Kidney (tissue), 13 donors: ENCODE measurements at regions not wholly inside any gene's neighbourhood (a gene's known extent, or its start where the extent isn't known, plus 50 kb on each side); places are given as distances from the start of the nearest gene placed in this dataset.
"Not testable (repeated sequence)": the region's sequence is repeated elsewhere in the genome, so short reads cannot be mapped to it uniquely, and the experiment has no call there.

Experiments
- DNase-seq, 5 donors: peaks; one replicate each; pipeline ENCODE4 v3.0.0-alpha.2; 2013 to 2020
- FAIRE-seq: peaks from 2 replicates; lab custom pipeline; 2012; peaks lifted over from hg19 to GRCh38; lab: Jason Lieb, UNC
- H3K27ac ChIP-seq, 2 donors: one replicate each; pipeline ENCODE4 v1.7.0; 2013; ENCODE audit warnings: low read depth in 2 of 2, low read length in 2 of 2, inconsistent platforms in 1 of 2
- H3K27me3 ChIP-seq: one replicate; pipeline ENCODE4 v1.7.1; 2013; ENCODE audit warnings: low read length, inconsistent platforms; ENCODE audit not compliant: control insufficient read depth, insufficient read depth
- H3K36me3 ChIP-seq, 3 donors: one replicate each; pipeline versions ENCODE4 v1.7.0 to v1.7.1; 2013; ENCODE audit warnings: low read length in 3 of 3, control low read depth in 1 of 3, inconsistent platforms in 1 of 3; ENCODE audit not compliant: insufficient read depth in 3 of 3, control insufficient read depth in 2 of 3
- H3K4me1 ChIP-seq, 3 donors: one replicate each; pipeline versions ENCODE4 v1.7.0 to v1.7.1; 2013; ENCODE audit warnings: low read length in 3 of 3, inconsistent platforms in 1 of 3, low read depth in 1 of 3; ENCODE audit not compliant: control insufficient read depth in 2 of 3, insufficient read depth in 2 of 3
- H3K4me3 ChIP-seq, 3 donors: one replicate each; pipeline versions ENCODE4 v1.7.0 to v1.8.1; 2013; ENCODE audit warnings: low read length in 3 of 3, control low read depth in 1 of 3, inconsistent platforms in 1 of 3
- H3K9ac ChIP-seq, 3 donors: one replicate each; pipeline versions ENCODE4 v1.7.0 to v1.7.1; 2013; ENCODE audit warnings: low read length in 3 of 3, control low read depth in 1 of 3, inconsistent platforms in 1 of 3
- H3K9me3 ChIP-seq, 3 donors: one replicate each; pipeline versions ENCODE4 v1.7.0 to v1.7.1; 2013; ENCODE audit warnings: low read length in 3 of 3, control low read depth in 1 of 3, inconsistent platforms in 1 of 3; ENCODE audit not compliant: control insufficient read depth in 2 of 3, insufficient read depth in 1 of 3
- intact Hi-C: fragments of 100-400 bp; cut with DNase I; formaldehyde crosslinking; loops from one replicate; pipeline ENCODE4 v1.11.1; 2022
- TF ChIP-seq, protein P1 (sequence below): IDR thresholded peaks from 3 replicates; pipeline ENCODE4 v1.5.1; 2012; ENCODE audit warnings: mild to moderate bottlenecking, moderate library complexity, borderline replicate concordance; ENCODE audit not compliant: insufficient read depth; ENCODE audit errors: extremely low read depth
- donor health status: control.
- donor health status: control.
- donor health status: control.
- donor health status: control.
- donor health status: control.
- donor health status: DM: yes; HTN: yes; CAD: no.
- donor health status: Normal renal cell carcinoma (clear cell type).

DNA sequence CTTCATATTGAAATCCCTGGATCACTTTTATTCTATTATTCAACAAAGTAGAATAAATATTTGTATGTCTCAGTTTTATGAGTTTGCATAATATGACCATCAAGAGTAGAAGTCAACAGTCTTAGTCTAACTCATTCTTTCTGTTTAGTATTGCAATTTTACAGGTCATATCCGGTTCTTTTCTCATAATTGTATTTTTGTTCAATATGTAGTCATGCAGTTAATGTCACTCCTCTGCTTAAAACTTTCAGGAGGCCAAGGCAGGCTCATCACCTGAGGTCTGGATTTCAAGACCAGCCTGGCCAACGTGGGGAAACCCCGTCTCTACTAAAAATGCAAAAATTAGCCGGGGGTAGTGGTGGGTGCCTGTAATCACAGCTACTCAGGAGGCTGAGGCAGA, 148.4 kb upstream of the TRPM3 start:
- Histone ChIP-seq H3K27ac (no peak overlapping the region), H3K4me3 (no peak overlapping the region), H3K4me1 (no peaks in the 10 kb centered on the region), H3K9ac (no peak overlapping the region), H3K27me3 (no peaks in the 10 kb centered on the region), H3K9me3 (no peaks in the 10 kb centered on the region), H3K36me3 (no peaks in the 10 kb centered on the region)
- TF ChIP-seq, protein P1, sequence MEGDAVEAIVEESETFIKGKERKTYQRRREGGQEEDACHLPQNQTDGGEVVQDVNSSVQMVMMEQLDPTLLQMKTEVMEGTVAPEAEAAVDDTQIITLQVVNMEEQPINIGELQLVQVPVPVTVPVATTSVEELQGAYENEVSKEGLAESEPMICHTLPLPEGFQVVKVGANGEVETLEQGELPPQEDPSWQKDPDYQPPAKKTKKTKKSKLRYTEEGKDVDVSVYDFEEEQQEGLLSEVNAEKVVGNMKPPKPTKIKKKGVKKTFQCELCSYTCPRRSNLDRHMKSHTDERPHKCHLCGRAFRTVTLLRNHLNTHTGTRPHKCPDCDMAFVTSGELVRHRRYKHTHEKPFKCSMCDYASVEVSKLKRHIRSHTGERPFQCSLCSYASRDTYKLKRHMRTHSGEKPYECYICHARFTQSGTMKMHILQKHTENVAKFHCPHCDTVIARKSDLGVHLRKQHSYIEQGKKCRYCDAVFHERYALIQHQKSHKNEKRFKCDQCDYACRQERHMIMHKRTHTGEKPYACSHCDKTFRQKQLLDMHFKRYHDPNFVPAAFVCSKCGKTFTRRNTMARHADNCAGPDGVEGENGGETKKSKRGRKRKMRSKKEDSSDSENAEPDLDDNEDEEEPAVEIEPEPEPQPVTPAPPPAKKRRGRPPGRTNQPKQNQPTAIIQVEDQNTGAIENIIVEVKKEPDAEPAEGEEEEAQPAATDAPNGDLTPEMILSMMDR: no peak
- no peak for FAIRE-seq
- intact Hi-C loops: no loop called here
- DNase-seq: no peak

GRCh38 chr9:71268871-71269635, 147.6 kb upstream of the TRPM3 start:
- Histone ChIP-seq H3K27ac (no peak overlapping the region), H3K36me3 (no peaks in the 10 kb centered on the region), H3K9ac (no peak overlapping the region), H3K9me3 (no peaks in the 10 kb centered on the region), H3K4me3 (no peak overlapping the region), H3K27me3 (no peaks in the 10 kb centered on the region), H3K4me1 (no peaks in the 10 kb centered on the region)
- peak in 3 of 5 donors; percentile 17 to 66 (median 61) for DNase-seq
- FAIRE-seq: no peak
- intact Hi-C loops: no loop called here
- TF ChIP-seq, protein P1: no peak

DNA sequence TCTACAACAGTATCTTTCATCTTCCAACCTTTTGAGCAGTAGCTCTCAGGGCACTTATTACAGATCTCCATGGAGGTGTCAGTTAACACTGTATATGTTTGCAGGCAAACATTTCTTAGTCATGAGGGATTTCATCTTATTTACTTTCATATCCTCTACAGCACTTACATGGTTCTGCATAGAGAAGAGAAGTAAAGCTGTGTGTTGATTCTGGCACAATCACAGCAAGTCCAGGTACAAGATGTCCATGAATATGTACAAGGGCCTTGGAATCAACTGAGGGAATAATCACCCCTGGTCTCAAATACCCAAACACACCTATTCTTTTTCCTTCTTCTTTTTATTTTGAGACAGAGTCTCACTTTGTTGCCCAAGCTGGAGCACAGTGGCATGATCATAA, 142.0 kb upstream of the TRPM3 start:
- Histone ChIP-seq H3K36me3 (no peaks in the 10 kb centered on the region), H3K4me1 (no peaks in the 10 kb centered on the region), H3K9me3 (peaks cover 0 to 3% (median 0%) of the 10 kb centered on the region in 3 donors), H3K27ac (no peak overlapping the region), H3K4me3 (no peak overlapping the region), H3K9ac (no peak overlapping the region), H3K27me3 (no peaks in the 10 kb centered on the region)
- FAIRE-seq (no peak), DNase-seq (no peak)
- TF ChIP-seq, protein P1: no peak
- intact Hi-C loops: no loop called here

DNA sequence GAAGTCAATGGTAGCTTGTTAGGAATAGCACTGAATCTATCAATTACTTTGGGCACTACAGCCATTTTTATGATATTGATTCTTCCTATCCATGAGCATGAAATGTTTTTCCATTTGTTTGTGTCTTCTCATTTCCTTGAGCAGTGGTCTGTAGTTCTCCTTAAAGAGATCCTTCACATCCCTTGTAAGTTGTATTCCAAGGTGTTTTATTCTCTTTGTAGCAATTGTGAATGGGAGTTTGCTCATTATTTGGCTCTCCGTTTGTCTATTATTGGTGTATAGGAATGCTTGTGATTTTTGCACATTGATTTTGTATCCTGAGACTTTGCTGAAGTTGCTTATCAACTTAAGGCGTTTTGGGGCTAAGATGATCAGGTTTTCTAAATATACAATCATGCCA, 139.0 kb upstream of the TRPM3 start:
- FAIRE-seq, H3K4me3 ChIP-seq, H3K4me1 ChIP-seq, H3K27me3 ChIP-seq, H3K9ac ChIP-seq, H3K27ac ChIP-seq, H3K36me3 ChIP-seq, intact Hi-C loops, DNase-seq, H3K9me3 ChIP-seq: not testable (repeated sequence)
